ENCODE measurements at regions not wholly inside any gene's neighbourhood (a gene's known extent, or its start where the extent isn't known, plus 50 kb on each side); places are given as distances from the start of the nearest gene placed in this dataset.

- Histone ChIP-seq H3K4me3 (no peak overlapping the region), H3K9me3 (no peaks in the 10 kb centered on the region), H3K36me3 (ENCODE audit: low read depth) (no peaks in the 10 kb centered on the region), H3K4me1 (ENCODE audit: low read depth) (no peaks in the 10 kb centered on the region)
- no peak for ATAC-seq
- DNase-seq: no peak
- TF ChIP-seq CTCF (IDR thresholded peaks at IDR 0.05): no peak
- intact Hi-C loops (cut with DNase I, micrococcal nuclease): loop anchor here in 1 of 2 donors (10.0 kb wide), 1 partner anchor 530 kb away; no protein-coding TSS in a partner anchor
Observed at GRCh38 chr7:84484502-84485079, 290.0 kb upstream of the SEMA3A start.

GRCh38 chr7:84482476-84482875 lies 287.9 kb upstream of the SEMA3A start:
- H3K4me3 ChIP-seq: no peak overlapping the region
- ATAC-seq (no peak), DNase-seq (no peak)
- H3K36me3 ChIP-seq (ENCODE audit: low read depth): no peaks in the 10 kb centered on the region
- intact Hi-C loops (cut with DNase I, micrococcal nuclease): loop anchor here in 1 of 2 donors (10.0 kb wide), 1 partner anchor 532 kb away; no protein-coding TSS in a partner anchor
- no peaks in the 10 kb centered on the region for H3K9me3 ChIP-seq
- no peak for TF ChIP-seq CTCF (IDR thresholded peaks at IDR 0.05)
- no peaks in the 10 kb centered on the region for H3K4me1 ChIP-seq (ENCODE audit: low read depth)

GRCh38 chr7:84479059-84479458 lies 284.5 kb upstream of the SEMA3A start:
- Histone ChIP-seq H3K9me3 (no peaks in the 10 kb centered on the region), H3K4me3 (no peak overlapping the region), H3K36me3 (ENCODE audit: low read depth) (no peaks in the 10 kb centered on the region), H3K4me1 (ENCODE audit: low read depth) (no peaks in the 10 kb centered on the region)
- ATAC-seq: no peak
- intact Hi-C loops (cut with DNase I, micrococcal nuclease): no loop called here
- no peak for TF ChIP-seq CTCF (IDR thresholded peaks at IDR 0.05)
- DNase-seq: no peak

- no peak for DNase-seq
- Histone ChIP-seq H3K36me3 (ENCODE audit: low read depth) (no peaks in the 10 kb centered on the region), H3K4me3 (no peak overlapping the region), H3K4me1 (ENCODE audit: low read depth) (no peaks in the 10 kb centered on the region), H3K9me3 (no peaks in the 10 kb centered on the region)
- intact Hi-C loops (cut with DNase I, micrococcal nuclease): no loop called here
- ATAC-seq: no peak
- TF ChIP-seq CTCF (IDR thresholded peaks at IDR 0.05): no peak
Observed at GRCh38 chr7:84477786-84478478, 283.3 kb upstream of the SEMA3A start.

DNA sequence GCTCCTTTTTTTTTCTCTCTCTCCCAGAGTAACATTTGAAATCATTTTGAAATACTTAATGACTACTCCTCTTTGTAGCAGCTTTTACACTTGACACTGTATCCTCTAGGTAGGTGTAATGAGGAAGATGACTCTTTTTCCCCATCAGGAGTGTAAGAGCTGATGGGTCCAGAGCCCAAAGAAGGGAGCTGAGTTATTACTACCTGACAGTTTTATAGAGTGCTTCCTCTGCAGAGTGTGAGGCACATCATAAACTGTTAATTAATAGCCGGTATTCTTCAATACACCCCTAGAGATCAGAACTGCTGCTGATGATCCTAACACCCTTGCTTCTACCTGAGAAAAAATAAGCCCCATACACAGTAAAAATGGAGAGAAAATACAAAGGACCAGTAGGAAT lies 279.8 kb upstream of the SEMA3A start:
- H3K4me3 ChIP-seq: no peak overlapping the region
- TF ChIP-seq CTCF (IDR thresholded peaks at IDR 0.05): no peak

More for the DNA sequence above, 279.8 kb upstream of the SEMA3A start:
- Histone ChIP-seq H3K4me1 (ENCODE audit: low read depth) (no peaks in the 10 kb centered on the region), H3K36me3 (ENCODE audit: low read depth) (no peaks in the 10 kb centered on the region), H3K9me3 (no peaks in the 10 kb centered on the region)
- no peak for DNase-seq
- ATAC-seq: no peak
- intact Hi-C loops (cut with DNase I, micrococcal nuclease): no loop called here

All from mucosa of descending colon (tissue), 3 donors.